ENCODE measurements at regions not wholly inside any gene's neighbourhood (a gene's known extent, or its start where the extent isn't known, plus 50 kb on each side); places are given as distances from the start of the nearest gene placed in this dataset.

- no peaks in the 10 kb centered on the region for H3K36me3 Mint-ChIP-seq (ENCODE audit: low read depth)
- no peaks in the 10 kb centered on the region for H3K27me3 ChIP-seq (ENCODE audit: control insufficient read depth in 1 of 2, insufficient read depth in 2 of 2, low read length in 2 of 2)
- H3K27me3 Mint-ChIP-seq = no peaks in the 10 kb centered on the region
- TF ChIP-seq CTCF (IDR thresholded peaks at IDR 0.05) = no peak
- peak overlapping the region; percentile 95 for H3K27ac Mint-ChIP-seq
- H3K4me1 ChIP-seq (ENCODE audit: insufficient read depth, low read length) = peaks cover 74% of the 10 kb centered on the region
- ATAC-seq (ENCODE audit: poor library complexity) (no peak), DNase-seq (no peak)
- H3K4me1 Mint-ChIP-seq (ENCODE audit: low read depth) = peaks cover 85% of the 10 kb centered on the region
- H3K27ac ChIP-seq (ENCODE audit: low read depth in 1 of 2, low read length in 2 of 2) = peak overlapping the region in 1 of 2 donors; percentile 35
- no peaks in the 10 kb centered on the region for H3K9me3 ChIP-seq (ENCODE audit: control insufficient read depth in 1 of 2, insufficient read depth in 1 of 2, low read length in 2 of 2)
- ChIA-PET CTCF (interaction anchor here (2.3 to 6.5 kb wide), 3 partner anchors 16 to 105 kb away, joined by 10 to 51 read pairs (median 32); partner anchors contain the start of gene RASGRP1), POLR2A (interaction anchor here (1.4 to 17.4 kb wide), 7 partner anchors 14 to 105 kb away, joined by 3 to 484 read pairs (median 27); partner anchors contain the start of gene RASGRP1)
- H3K4me3 ChIP-seq (ENCODE audit: low read length) = no peak overlapping the region
- peaks cover 4% of the 10 kb centered on the region for H3K9me3 Mint-ChIP-seq
- H3K4me3 Mint-ChIP-seq = no peak overlapping the region
- intact Hi-C loops (cut with DNase I, micrococcal nuclease) = no loop called here
- no peaks in the 10 kb centered on the region for H3K36me3 ChIP-seq (ENCODE audit: insufficient read depth, low read length)
These were observed 104.3 kb upstream of the RASGRP1 start for GRCh38 chr15:38668898-38669391.

- Histone ChIP-seq H3K4me3 (ENCODE audit: low read length) (no peak overlapping the region), H3K4me1 (ENCODE audit: insufficient read depth, low read length) (peaks cover 80% of the 10 kb centered on the region), H3K36me3 (ENCODE audit: insufficient read depth, low read length) (no peaks in the 10 kb centered on the region), H3K27ac (ENCODE audit: low read depth in 1 of 2, low read length in 2 of 2) (peak overlapping the region; percentile 85 to 94), H3K27me3 (ENCODE audit: control insufficient read depth in 1 of 2, insufficient read depth in 2 of 2, low read length in 2 of 2) (no peaks in the 10 kb centered on the region), H3K9me3 (ENCODE audit: control insufficient read depth in 1 of 2, insufficient read depth in 1 of 2, low read length in 2 of 2) (no peaks in the 10 kb centered on the region)
- Mint-ChIP-seq H3K27me3 (no peaks in the 10 kb centered on the region), H3K27ac (peak overlapping the region; percentile 95), H3K36me3 (ENCODE audit: low read depth) (no peaks in the 10 kb centered on the region), H3K9me3 (peaks cover 4% of the 10 kb centered on the region), H3K4me3 (peak overlapping the region; percentile 65), H3K4me1 (ENCODE audit: low read depth) (peaks cover 82% of the 10 kb centered on the region)
- DNase-seq = peak; percentile 50 to 96 (median 63)
- POLR2A ChIA-PET = interaction anchor here (0.7 to 17.4 kb wide), 9 partner anchors 10 to 124 kb away, joined by 3 to 484 read pairs (median 22); partner anchors contain the start of gene RASGRP1
- intact Hi-C loops (cut with DNase I, micrococcal nuclease) = loop anchor here (1.0 to 5.0 kb wide), 5 partner anchors 13 to 58 kb away; no protein-coding TSS in a partner anchor
- peak; percentile 71 for ATAC-seq (ENCODE audit: poor library complexity)
- no peak for TF ChIP-seq CTCF (IDR thresholded peaks at IDR 0.05)
- CTCF ChIA-PET = interaction anchor here (0.9 to 6.5 kb wide), 8 partner anchors 11 to 110 kb away, joined by 3 to 51 read pairs (median 10); partner anchors contain the start of gene RASGRP1
These were observed 105.8 kb upstream of the RASGRP1 start for GRCh38 chr15:38670128-38671005.

- DNase-seq = no peak
- Histone ChIP-seq H3K27ac (ENCODE audit: low read depth in 1 of 2, low read length in 2 of 2) (peak overlapping the region; percentile 85 to 94), H3K9me3 (ENCODE audit: control insufficient read depth in 1 of 2, insufficient read depth in 1 of 2, low read length in 2 of 2) (no peaks in the 10 kb centered on the region), H3K4me1 (ENCODE audit: insufficient read depth, low read length) (peaks cover 80% of the 10 kb centered on the region), H3K27me3 (ENCODE audit: control insufficient read depth in 1 of 2, insufficient read depth in 2 of 2, low read length in 2 of 2) (no peaks in the 10 kb centered on the region), H3K4me3 (ENCODE audit: low read length) (no peak overlapping the region), H3K36me3 (ENCODE audit: insufficient read depth, low read length) (no peaks in the 10 kb centered on the region)
- intact Hi-C loops (cut with DNase I, micrococcal nuclease) = loop anchor here (1.0 to 5.0 kb wide), 3 partner anchors 12 to 59 kb away; no protein-coding TSS in a partner anchor
- Mint-ChIP-seq H3K4me3 (peak overlapping the region; percentile 65), H3K4me1 (ENCODE audit: low read depth) (peaks cover 75% of the 10 kb centered on the region), H3K27me3 (no peaks in the 10 kb centered on the region), H3K27ac (peak overlapping the region; percentile 95), H3K36me3 (ENCODE audit: low read depth) (no peaks in the 10 kb centered on the region), H3K9me3 (peaks cover 4% of the 10 kb centered on the region)
- ChIA-PET CTCF (interaction anchor here (0.9 to 6.5 kb wide), 8 partner anchors 12 to 111 kb away, joined by 3 to 51 read pairs (median 10); partner anchors contain the start of gene RASGRP1), POLR2A (interaction anchor here (0.7 to 17.4 kb wide), 10 partner anchors 9 to 125 kb away, joined by 3 to 484 read pairs (median 24); partner anchors contain the start of gene RASGRP1)
- no peak for TF ChIP-seq CTCF (IDR thresholded peaks at IDR 0.05)
- no peak for ATAC-seq (ENCODE audit: poor library complexity)
These were observed 106.4 kb upstream of the RASGRP1 start for GRCh38 chr15:38671006-38671387.

Data from CD4-positive, alpha-beta T cell (primary cell).